CD4-positive, alpha-beta T cell (primary cell): ENCODE measurements at regions not wholly inside any gene's neighbourhood (a gene's known extent, or its start where the extent isn't known, plus 50 kb on each side); places are given as distances from the start of the nearest gene placed in this dataset.

Experiments used
- ATAC-seq: fragments of 200-7000 bp; cut with Tn5 transposase; one replicate; pipeline ENCODE4 v1.10.0; 2022; ENCODE audit warnings: mild to moderate bottlenecking; ENCODE audit not compliant: poor library complexity
- CTCF ChIA-PET: fragments of 350-600 bp; sonication (Branson Sonifier 250); formaldehyde crosslinking; loops from one replicate; lab custom pipeline; 2021; ENCODE audit warnings: antibody characterized with exemption, inconsistent platforms; lab: Charles Lee
- POLR2A ChIA-PET: fragments of 350-600 bp; sonication (Branson Sonifier 250); formaldehyde crosslinking; loops from one replicate; lab custom pipeline; 2021; ENCODE audit warnings: antibody characterized with exemption, inconsistent platforms; lab: Charles Lee
- DNase-seq, 14 experiments: peaks; one replicate each; pipeline ENCODE4 v3.0.0-alpha.2; 2013 to 2020; ENCODE audit warnings: mixed read lengths in 2 of 14
- H3K27ac ChIP-seq, 2 donors: one replicate each; pipeline versions ENCODE4 v1.5.1 to v1.7.0; 2013; ENCODE audit warnings: low read length in 2 of 2, low read depth in 1 of 2, mild to moderate bottlenecking in 1 of 2
- H3K27me3 ChIP-seq, 2 experiments: 1 replicate in 1 of 2; 2 replicates in 1 of 2; pipeline versions ENCODE4 v1.6.1 to v1.7.0; 2013; ENCODE audit warnings: low read length in 2 of 2, control low read depth in 1 of 2, mild to moderate bottlenecking in 1 of 2, moderate library complexity in 1 of 2; ENCODE audit not compliant: insufficient read depth in 2 of 2, control insufficient read depth in 1 of 2
- H3K36me3 ChIP-seq: one replicate; pipeline ENCODE4 v1.6.1; 2013; ENCODE audit warnings: low read length, control low read depth; ENCODE audit not compliant: insufficient read depth
- H3K4me1 ChIP-seq: one replicate; pipeline ENCODE4 v1.6.1; 2013; ENCODE audit warnings: low read length, control low read depth; ENCODE audit not compliant: insufficient read depth
- H3K4me3 ChIP-seq: one replicate; pipeline ENCODE4 v1.5.1; 2013; ENCODE audit warnings: mild to moderate bottlenecking, low read length, moderate library complexity
- H3K9me3 ChIP-seq, 2 experiments: 1 replicate in 1 of 2; 2 replicates in 1 of 2; pipeline versions ENCODE4 v1.6.1 to v1.7.0; 2013; ENCODE audit warnings: low read length in 2 of 2, mild to moderate bottlenecking in 2 of 2, control low read depth in 1 of 2, moderate library complexity in 1 of 2; ENCODE audit not compliant: control insufficient read depth in 1 of 2, insufficient read depth in 1 of 2
- H3K27ac Mint-ChIP-seq: one replicate; pipeline ENCODE4 v1.8.0; 2020; ENCODE audit warnings: mixed read lengths
- H3K27me3 Mint-ChIP-seq: one replicate; pipeline ENCODE4 v1.8.0; 2021; ENCODE audit warnings: mixed read lengths
- H3K36me3 Mint-ChIP-seq: one replicate; pipeline ENCODE4 v1.8.0; 2021; ENCODE audit warnings: low read depth, mixed read lengths
- H3K4me1 Mint-ChIP-seq: one replicate; pipeline ENCODE4 v1.8.0; 2021; ENCODE audit warnings: low read depth, mixed read lengths
- H3K4me3 Mint-ChIP-seq: one replicate; pipeline ENCODE4 v1.8.0; 2020; ENCODE audit warnings: mild to moderate bottlenecking, mixed read lengths
- H3K9me3 Mint-ChIP-seq: one replicate; pipeline ENCODE4 v1.8.0; 2020; ENCODE audit warnings: mixed read lengths
- intact Hi-C, 2 experiments: fragments of 100-400 bp; cut with DNase I in 1 of 2; cut with micrococcal nuclease in 1 of 2; formaldehyde crosslinking; loops; one replicate each; pipeline versions ENCODE4 v1.15.1 to v1.9.0; 2023 to 2025; cut with DNase I, micrococcal nuclease
- TF ChIP-seq, protein P1 (sequence below): fragments of 200-600 bp; IDR thresholded peaks from one replicate; pipeline ENCODE4 v1.8.0; 2022; ENCODE audit warnings: antibody characterized with exemption, mild to moderate bottlenecking

DNA sequence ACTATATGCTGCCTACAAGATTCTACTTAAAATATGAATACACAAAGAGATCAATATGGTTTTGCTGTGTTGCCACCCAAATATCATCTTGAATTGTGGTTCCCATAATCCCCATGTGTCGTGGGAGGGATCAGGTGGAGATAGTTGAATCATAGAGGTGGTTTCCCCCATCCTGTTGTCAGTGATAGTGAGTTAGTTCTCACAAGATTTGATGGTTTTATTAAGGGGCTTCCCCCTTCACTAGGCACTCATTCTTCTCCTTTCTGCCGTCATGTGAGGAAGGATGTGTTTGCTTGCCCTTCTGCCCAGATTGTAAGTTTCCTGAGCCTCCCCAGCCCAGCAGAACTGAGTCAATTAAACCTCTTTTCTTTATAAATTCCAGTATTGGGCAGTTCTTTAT lies 654.4 kb upstream of the NR5A2 start:
- ATAC-seq: no peak

DNA sequence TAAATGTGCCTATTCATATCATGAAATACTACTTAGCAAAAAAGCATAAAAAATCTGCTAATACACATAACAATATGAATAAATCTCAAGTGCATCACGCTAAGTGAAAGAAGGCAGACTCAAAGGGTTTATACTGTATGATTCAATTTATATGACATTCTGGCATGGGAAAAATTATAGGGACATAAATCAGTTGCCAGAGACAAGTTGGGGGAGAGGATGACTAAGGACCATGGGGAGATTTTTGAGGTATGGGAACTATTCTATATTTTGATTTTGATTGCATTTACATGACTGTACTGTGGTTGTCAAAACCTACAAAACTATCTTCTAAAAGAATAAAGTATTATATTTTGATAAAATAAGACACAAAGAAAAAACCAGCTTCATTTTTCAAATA lies 650.3 kb upstream of the NR5A2 start:
- no peak overlapping the region for H3K4me3 ChIP-seq
- no peak for DNase-seq

More for the DNA sequence above, 654.4 kb upstream of the NR5A2 start:
- no peak overlapping the region for H3K4me3 ChIP-seq
- no peaks in the 10 kb centered on the region for H3K9me3 ChIP-seq
- no peaks in the 10 kb centered on the region for H3K4me1 Mint-ChIP-seq
- TF ChIP-seq, protein P1, sequence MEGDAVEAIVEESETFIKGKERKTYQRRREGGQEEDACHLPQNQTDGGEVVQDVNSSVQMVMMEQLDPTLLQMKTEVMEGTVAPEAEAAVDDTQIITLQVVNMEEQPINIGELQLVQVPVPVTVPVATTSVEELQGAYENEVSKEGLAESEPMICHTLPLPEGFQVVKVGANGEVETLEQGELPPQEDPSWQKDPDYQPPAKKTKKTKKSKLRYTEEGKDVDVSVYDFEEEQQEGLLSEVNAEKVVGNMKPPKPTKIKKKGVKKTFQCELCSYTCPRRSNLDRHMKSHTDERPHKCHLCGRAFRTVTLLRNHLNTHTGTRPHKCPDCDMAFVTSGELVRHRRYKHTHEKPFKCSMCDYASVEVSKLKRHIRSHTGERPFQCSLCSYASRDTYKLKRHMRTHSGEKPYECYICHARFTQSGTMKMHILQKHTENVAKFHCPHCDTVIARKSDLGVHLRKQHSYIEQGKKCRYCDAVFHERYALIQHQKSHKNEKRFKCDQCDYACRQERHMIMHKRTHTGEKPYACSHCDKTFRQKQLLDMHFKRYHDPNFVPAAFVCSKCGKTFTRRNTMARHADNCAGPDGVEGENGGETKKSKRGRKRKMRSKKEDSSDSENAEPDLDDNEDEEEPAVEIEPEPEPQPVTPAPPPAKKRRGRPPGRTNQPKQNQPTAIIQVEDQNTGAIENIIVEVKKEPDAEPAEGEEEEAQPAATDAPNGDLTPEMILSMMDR: no peak
- H3K27me3 Mint-ChIP-seq: peaks cover 6% of the 10 kb centered on the region
- no peak overlapping the region for H3K4me3 Mint-ChIP-seq
- H3K4me1 ChIP-seq: no peaks in the 10 kb centered on the region
- intact Hi-C loops: no loop called here
- H3K36me3 Mint-ChIP-seq: no peaks in the 10 kb centered on the region
- no peak overlapping the region for H3K27ac Mint-ChIP-seq
- POLR2A ChIA-PET: no interaction called here
- peaks cover 0 to 4% of the 10 kb centered on the region in 2 experiments for H3K27me3 ChIP-seq
- CTCF ChIA-PET: no interaction called here
- no peaks in the 10 kb centered on the region for H3K36me3 ChIP-seq
- DNase-seq: no peak
- no peak overlapping the region for H3K27ac ChIP-seq
- no peaks in the 10 kb centered on the region for H3K9me3 Mint-ChIP-seq

DNA sequence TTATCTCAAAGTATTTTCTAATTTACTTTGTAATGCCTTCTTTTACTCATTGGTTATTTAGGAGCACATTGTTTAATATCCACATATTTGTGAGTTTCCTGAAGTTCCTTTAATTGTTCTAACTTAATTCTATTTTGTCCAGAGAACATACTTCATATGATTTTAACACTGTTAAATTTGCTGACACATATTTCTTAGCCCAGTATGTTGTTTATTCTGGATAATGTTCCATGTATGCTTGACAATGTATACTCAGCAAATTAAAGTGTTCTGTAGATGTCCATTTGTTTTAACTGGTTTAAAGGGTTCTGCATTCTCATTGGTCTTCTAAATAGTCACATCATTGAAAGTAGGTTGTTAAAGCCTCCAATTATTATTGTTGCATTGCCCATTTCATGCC lies 643.7 kb upstream of the NR5A2 start:
- H3K9me3 Mint-ChIP-seq: no peaks in the 10 kb centered on the region

More for the DNA sequence above, 650.3 kb upstream of the NR5A2 start:
- intact Hi-C loops: no loop called here
- Histone ChIP-seq H3K36me3 (no peaks in the 10 kb centered on the region), H3K4me1 (no peaks in the 10 kb centered on the region), H3K9me3 (no peaks in the 10 kb centered on the region), H3K27ac (no peak overlapping the region), H3K27me3 (peaks cover 0 to 4% of the 10 kb centered on the region in 2 experiments)
- no peaks in the 10 kb centered on the region for H3K9me3 Mint-ChIP-seq
- POLR2A ChIA-PET: no interaction called here
- no peak overlapping the region for H3K27ac Mint-ChIP-seq
- H3K36me3 Mint-ChIP-seq: no peaks in the 10 kb centered on the region
- no peak for ATAC-seq
- no peak overlapping the region for H3K4me3 Mint-ChIP-seq
- no peaks in the 10 kb centered on the region for H3K4me1 Mint-ChIP-seq
- no peaks in the 10 kb centered on the region for H3K27me3 Mint-ChIP-seq
- TF ChIP-seq, protein P1: no peak
- CTCF ChIA-PET: no interaction called here

More for the DNA sequence above, 643.7 kb upstream of the NR5A2 start:
- no peak overlapping the region for H3K27ac ChIP-seq
- Mint-ChIP-seq H3K4me3 (no peak overlapping the region), H3K27ac (no peak overlapping the region), H3K36me3 (no peaks in the 10 kb centered on the region), H3K4me1 (no peaks in the 10 kb centered on the region), H3K27me3 (no peaks in the 10 kb centered on the region)
- H3K9me3 ChIP-seq: no peaks in the 10 kb centered on the region
- intact Hi-C loops: no loop called here
- POLR2A ChIA-PET: no interaction called here
- TF ChIP-seq, protein P1: no peak
- H3K36me3 ChIP-seq: no peaks in the 10 kb centered on the region
- no peak for ATAC-seq
- peaks cover 0 to 3% of the 10 kb centered on the region in 2 experiments for H3K27me3 ChIP-seq
- DNase-seq: no peak
- H3K4me3 ChIP-seq: no peak overlapping the region
- H3K4me1 ChIP-seq: no peaks in the 10 kb centered on the region
- CTCF ChIA-PET: no interaction called here
